ENCODE measurements at regions not wholly inside any gene's neighbourhood (a gene's known extent, or its start where the extent isn't known, plus 50 kb on each side); places are given as distances from the start of the nearest gene placed in this dataset.

DNA sequence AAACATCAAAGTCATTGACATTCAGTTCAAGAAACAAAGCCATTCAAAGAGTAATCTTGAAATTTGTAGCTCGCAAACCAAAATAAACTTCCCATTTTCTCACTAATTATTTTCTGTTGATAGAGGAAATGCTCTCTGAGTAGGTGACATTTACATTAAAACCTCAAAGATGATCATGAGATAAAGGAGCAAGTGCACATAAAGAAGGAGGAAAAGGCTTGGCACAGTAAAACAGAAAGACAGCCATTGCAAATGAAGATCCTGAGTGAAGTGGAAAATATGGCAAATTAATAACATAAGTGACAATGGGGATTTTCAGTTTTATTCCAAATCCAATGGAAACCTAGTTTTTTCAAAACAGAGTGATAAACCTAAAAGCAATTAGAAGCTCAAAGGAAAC, 2320.8 kb downstream of the ARAP2 start:
- TF ChIP-seq, protein P1, sequence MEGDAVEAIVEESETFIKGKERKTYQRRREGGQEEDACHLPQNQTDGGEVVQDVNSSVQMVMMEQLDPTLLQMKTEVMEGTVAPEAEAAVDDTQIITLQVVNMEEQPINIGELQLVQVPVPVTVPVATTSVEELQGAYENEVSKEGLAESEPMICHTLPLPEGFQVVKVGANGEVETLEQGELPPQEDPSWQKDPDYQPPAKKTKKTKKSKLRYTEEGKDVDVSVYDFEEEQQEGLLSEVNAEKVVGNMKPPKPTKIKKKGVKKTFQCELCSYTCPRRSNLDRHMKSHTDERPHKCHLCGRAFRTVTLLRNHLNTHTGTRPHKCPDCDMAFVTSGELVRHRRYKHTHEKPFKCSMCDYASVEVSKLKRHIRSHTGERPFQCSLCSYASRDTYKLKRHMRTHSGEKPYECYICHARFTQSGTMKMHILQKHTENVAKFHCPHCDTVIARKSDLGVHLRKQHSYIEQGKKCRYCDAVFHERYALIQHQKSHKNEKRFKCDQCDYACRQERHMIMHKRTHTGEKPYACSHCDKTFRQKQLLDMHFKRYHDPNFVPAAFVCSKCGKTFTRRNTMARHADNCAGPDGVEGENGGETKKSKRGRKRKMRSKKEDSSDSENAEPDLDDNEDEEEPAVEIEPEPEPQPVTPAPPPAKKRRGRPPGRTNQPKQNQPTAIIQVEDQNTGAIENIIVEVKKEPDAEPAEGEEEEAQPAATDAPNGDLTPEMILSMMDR (conservative IDR thresholded peaks at IDR 0.05; ENCODE audit: low read depth, low read length) = no peak
- no peak overlapping the region for H3K4me3 ChIP-seq (ENCODE audit: low read length)
- no peak for DNase-seq (ENCODE audit: low read depth)

DNA sequence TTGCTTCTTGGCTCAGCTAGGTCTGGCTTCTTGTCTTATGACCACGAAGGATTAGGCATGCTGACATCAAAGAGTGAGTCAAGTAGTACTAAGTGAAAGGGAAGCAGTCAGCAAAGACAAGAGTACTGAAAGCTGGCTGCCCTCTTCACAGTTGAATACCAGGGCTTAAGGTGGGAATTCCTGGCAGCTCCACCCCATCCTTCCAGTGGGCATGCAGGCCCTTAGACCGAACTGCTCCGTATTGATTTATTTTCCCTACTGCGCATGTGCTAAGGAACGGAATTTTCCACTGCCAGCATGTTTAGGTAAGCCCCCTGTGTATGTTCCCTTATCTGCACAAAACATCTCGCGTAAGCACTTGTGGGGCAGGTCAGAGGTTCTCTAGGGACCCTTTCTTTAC, 2320.1 kb downstream of the ARAP2 start:
- DNase-seq (ENCODE audit: low read depth) = peak; percentile 97
- TF ChIP-seq, protein P1 (conservative IDR thresholded peaks at IDR 0.05; ENCODE audit: low read depth, low read length) = no peak

DNA sequence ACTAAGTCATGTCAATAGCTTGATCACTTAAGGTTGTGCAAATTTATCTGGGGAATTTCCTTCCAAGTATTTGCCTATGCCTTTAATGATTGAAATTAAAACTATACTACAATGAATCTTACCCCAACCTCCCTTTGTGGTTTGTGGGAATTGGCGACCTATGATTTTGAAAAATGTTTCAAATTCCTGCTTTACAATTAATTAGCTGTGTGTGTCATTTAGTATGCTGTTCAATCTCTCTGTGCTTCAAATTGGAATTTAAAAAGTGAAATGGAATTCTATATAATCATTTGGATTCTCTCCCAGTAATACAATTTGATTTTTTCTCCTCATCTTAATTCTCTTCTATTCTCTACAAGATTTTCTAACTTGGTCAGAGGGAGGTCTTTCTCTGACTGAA, 2319.5 kb downstream of the ARAP2 start:
- peak; percentile 73 for DNase-seq (ENCODE audit: low read depth)
- TF ChIP-seq, protein P1 (conservative IDR thresholded peaks at IDR 0.05; ENCODE audit: low read depth, low read length) = no peak
- H3K4me3 ChIP-seq (ENCODE audit: low read length) = peak overlapping the region; percentile 20

More for the DNA sequence above, 2320.1 kb downstream of the ARAP2 start:
- H3K4me3 ChIP-seq (ENCODE audit: low read length) = peak overlapping the region; percentile 20

DNA sequence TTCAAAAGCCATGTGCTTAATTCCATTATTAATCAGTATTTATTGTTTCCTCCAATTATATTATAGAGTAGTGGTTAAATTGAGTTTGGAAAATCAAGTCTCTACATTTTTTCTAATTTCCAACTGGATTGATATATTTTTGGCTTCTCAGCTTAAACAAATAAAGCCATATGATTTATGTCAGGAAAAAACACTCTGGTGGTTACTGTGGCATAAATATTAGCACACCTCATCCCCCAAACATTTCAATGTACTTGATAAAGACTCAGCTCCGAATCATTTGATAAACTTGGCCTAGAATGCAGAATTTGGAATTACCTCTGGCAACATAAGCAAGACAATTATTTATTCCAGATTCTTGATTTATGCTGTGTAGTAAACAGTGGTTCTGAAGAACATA, 2313.8 kb downstream of the ARAP2 start:
- no peak for DNase-seq (ENCODE audit: low read depth)
- no peak overlapping the region for H3K4me3 ChIP-seq (ENCODE audit: low read length)
- TF ChIP-seq, protein P1 (conservative IDR thresholded peaks at IDR 0.05; ENCODE audit: low read depth, low read length) = no peak

DNA sequence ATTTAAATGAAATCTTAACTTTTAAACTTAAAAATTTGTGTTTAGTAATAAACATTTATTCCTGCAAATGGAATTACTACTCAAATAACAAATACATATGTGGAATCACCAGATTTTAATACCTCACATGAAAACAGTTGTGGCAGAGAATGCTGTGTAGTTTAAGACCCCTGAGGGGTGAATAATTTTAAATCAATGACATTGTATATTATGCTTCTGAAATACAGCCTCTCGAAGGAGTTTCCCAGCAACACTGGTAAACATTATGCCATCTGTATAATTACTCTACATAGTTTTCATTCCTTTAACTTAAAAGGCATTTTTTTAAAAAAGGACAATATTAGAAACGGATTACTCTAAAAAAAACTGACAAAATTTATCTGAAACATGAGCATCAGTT, 2313.3 kb downstream of the ARAP2 start:
- DNase-seq (ENCODE audit: low read depth) = no peak
- TF ChIP-seq, protein P1 (conservative IDR thresholded peaks at IDR 0.05; ENCODE audit: low read depth, low read length) = no peak
- no peak overlapping the region for H3K4me3 ChIP-seq (ENCODE audit: low read length)

DNA sequence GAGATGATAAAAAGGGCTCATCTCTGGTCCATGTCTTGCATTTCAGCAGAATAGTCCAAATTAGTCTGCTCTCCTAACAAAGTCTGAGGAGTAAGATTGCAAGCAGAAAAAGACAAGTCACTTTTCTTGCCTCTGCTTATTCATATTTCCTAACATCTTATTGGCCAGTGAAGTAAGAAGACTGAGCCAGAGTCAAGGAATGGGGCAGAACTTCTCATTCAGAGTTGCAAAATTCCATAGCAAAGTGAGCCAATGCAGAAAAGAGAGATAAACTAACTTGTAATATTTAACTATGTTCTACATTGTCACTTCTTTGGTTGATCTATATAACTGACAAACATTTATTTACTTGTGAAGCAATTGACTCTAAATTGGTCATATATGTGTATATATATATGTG, 2304.0 kb downstream of the ARAP2 start:
- DNase-seq (ENCODE audit: low read depth) = no peak
- TF ChIP-seq, protein P1 (conservative IDR thresholded peaks at IDR 0.05; ENCODE audit: low read depth, low read length) = no peak
- H3K4me3 ChIP-seq (ENCODE audit: low read length) = no peak overlapping the region

DNA sequence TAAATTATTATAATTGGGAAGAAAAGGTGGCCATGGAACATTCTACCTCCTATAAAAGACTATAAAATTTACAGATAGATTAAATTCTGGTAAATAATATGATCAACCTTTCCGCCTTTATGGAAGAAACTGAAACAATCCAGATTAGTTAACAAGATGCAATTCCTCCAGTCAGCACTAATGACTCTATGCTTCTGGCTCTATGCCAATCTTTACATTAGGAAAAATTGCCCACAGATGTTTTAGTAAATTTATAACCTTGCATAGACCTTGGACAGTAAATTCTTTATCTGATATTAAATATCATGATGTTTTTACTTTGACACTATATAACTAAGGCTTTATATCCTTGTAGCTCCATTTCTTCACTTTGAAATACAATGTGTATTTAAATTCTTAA, 2302.5 kb downstream of the ARAP2 start:
- no peak overlapping the region for H3K4me3 ChIP-seq (ENCODE audit: low read length)
- TF ChIP-seq, protein P1 (conservative IDR thresholded peaks at IDR 0.05; ENCODE audit: low read depth, low read length) = no peak

More for the DNA sequence above, 2302.5 kb downstream of the ARAP2 start:
- no peak for DNase-seq (ENCODE audit: low read depth)

Data from retinal pigment epithelial cell (primary cell).